Type B pancreatic cell (in vitro differentiated cells): ENCODE measurements at regions not wholly inside any gene's neighbourhood (a gene's known extent, or its start where the extent isn't known, plus 50 kb on each side); places are given as distances from the start of the nearest gene placed in this dataset.

ENCODE experiments used
- DNase-seq: peaks from one replicate; pipeline ENCODE4 v3.0.0; 2021; ENCODE audit warnings: mixed read lengths; ENCODE audit not compliant: unreplicated experiment; ENCODE audit errors: extremely low spot score
- H3K27ac Mint-ChIP-seq: 2 replicates; pipeline ENCODE4 v1.8.0; 2021; ENCODE audit warnings: mild to moderate bottlenecking, mixed read lengths
- H3K27me3 Mint-ChIP-seq: 2 replicates; pipeline ENCODE4 v1.8.0; 2021; ENCODE audit warnings: mixed read lengths
- H3K36me3 Mint-ChIP-seq: 2 replicates; pipeline ENCODE4 v1.8.0; 2021; ENCODE audit warnings: mixed read lengths
- H3K4me1 Mint-ChIP-seq: one replicate; pipeline ENCODE4 v1.8.0; 2021; ENCODE audit warnings: mixed read lengths; ENCODE audit not compliant: unreplicated experiment
- H3K4me3 Mint-ChIP-seq: 2 replicates; pipeline ENCODE4 v1.8.0; 2021; ENCODE audit warnings: mild to moderate bottlenecking, mixed read lengths
- H3K9me3 Mint-ChIP-seq: 2 replicates; pipeline ENCODE4 v1.8.0; 2021; ENCODE audit warnings: mixed read lengths
- TF ChIP-seq, protein P1 (sequence below): fragments of 200-600 bp; sonication (generic); conservative IDR thresholded peaks from 2 replicates; pipeline ENCODE4 v1.5.0; 2021; ENCODE audit warnings: antibody characterized with exemption, mild to moderate bottlenecking

DNA sequence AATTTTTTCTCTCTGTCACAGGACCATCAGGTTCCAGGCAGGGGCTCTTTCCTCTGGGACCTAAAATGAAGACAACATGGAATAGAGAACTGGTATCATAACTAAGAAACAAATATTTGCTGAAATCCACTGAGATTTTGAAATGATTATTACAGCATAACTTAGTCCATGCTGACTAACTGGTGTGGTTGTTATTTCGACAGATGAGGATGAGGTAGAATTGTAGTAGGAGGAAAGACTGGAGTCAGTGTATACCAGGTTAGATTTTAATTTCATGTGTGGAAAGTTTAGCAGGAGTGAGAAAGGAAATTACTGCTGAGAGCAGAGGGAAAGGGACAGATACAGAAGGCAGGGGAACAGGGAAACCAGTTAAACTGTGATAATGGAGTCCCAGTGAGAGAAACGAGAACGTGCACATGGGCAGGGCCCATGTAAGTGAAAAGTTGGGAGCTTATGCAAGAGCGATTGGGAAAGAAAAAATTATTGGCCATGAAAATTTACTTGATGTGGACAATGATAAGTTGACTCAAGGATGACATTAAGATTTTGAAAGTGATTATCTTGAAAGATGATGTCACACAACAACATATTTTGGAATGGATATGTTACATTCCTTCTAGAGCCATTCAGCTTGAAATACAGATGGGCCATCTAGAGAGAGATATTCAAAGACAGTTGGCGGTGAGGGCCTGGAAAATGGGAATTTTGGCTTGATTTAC, 98.7 kb upstream of the DDIT4L start:
- no peaks in the 10 kb centered on the region for H3K27me3 Mint-ChIP-seq
- TF ChIP-seq, protein P1, sequence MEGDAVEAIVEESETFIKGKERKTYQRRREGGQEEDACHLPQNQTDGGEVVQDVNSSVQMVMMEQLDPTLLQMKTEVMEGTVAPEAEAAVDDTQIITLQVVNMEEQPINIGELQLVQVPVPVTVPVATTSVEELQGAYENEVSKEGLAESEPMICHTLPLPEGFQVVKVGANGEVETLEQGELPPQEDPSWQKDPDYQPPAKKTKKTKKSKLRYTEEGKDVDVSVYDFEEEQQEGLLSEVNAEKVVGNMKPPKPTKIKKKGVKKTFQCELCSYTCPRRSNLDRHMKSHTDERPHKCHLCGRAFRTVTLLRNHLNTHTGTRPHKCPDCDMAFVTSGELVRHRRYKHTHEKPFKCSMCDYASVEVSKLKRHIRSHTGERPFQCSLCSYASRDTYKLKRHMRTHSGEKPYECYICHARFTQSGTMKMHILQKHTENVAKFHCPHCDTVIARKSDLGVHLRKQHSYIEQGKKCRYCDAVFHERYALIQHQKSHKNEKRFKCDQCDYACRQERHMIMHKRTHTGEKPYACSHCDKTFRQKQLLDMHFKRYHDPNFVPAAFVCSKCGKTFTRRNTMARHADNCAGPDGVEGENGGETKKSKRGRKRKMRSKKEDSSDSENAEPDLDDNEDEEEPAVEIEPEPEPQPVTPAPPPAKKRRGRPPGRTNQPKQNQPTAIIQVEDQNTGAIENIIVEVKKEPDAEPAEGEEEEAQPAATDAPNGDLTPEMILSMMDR, result no peak
- no peak overlapping the region for H3K4me3 Mint-ChIP-seq
- H3K36me3 Mint-ChIP-seq, result no peaks in the 10 kb centered on the region
- no peak for DNase-seq
- H3K9me3 Mint-ChIP-seq, result no peaks in the 10 kb centered on the region
- no peak overlapping the region for H3K27ac Mint-ChIP-seq
- H3K4me1 Mint-ChIP-seq, result peaks cover 16% of the 10 kb centered on the region

DNA sequence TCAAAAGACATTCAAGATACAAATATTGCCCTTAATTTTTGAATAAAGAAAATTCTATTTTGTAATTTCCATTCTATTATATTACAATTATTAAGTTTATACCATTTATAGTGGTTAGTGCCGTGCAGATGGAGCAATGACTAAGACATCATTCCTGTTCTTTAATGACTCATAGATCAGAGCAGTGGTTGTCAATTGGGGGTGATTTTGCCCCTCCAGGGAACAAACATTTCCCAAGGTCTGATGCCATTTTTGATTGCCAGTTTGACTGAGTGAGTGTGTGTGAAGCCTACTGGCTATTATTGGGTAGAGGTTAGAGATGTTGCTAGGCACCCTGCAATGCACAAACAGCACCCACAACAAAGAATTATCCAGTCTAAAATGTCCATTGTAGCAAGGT, 97.9 kb upstream of the DDIT4L start:
- Mint-ChIP-seq H3K36me3 (no peaks in the 10 kb centered on the region), H3K4me3 (no peak overlapping the region)

DNA sequence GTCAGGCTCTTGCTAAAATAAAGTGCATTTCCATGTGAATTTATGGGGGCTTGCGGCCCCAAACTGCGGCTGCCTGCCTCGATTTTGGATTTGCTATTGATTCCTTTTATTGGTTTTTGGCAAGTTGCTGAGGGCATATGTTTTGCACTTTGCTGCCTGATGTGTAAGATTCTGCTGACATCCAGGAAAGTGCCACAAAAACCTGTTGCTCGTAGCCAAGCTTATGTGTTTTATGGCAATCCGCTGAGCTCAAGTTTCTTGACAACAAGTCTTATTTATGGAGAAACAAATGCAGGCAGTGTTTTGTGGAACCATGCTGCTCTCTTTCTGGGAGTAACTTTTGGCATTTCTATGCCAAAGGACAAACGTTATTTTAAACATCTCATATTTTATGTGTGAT, 97.3 kb upstream of the DDIT4L start:
- Mint-ChIP-seq H3K36me3 (no peaks in the 10 kb centered on the region), H3K4me1 (peaks cover 16% of the 10 kb centered on the region), H3K4me3 (no peak overlapping the region), H3K27ac (no peak overlapping the region), H3K27me3 (no peaks in the 10 kb centered on the region), H3K9me3 (no peaks in the 10 kb centered on the region)
- TF ChIP-seq, protein P1, result no peak
- no peak for DNase-seq

More for the DNA sequence above, 97.9 kb upstream of the DDIT4L start:
- TF ChIP-seq, protein P1, result no peak
- Mint-ChIP-seq H3K27ac (no peak overlapping the region), H3K27me3 (no peaks in the 10 kb centered on the region), H3K9me3 (no peaks in the 10 kb centered on the region), H3K4me1 (peaks cover 16% of the 10 kb centered on the region)
- DNase-seq, result no peak

DNA sequence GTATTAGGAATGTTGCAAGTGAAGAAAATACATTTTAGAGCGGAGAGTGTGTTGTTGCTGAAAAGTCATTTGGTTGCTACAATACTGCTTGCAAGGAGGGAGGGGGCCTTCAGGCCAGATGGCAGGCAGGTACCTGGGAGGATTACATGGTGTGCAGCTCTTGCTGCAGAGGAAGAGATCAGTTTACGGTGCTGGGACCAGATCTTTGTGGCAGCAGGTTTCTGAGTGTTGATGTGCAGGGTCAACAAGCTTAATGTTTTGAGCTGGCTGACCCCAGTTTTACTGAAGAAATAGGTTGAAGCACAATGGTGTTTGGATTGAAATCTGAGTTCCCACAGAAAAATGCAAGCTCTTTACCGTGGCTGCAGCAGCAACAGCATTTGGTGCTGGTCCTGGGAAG, 96.4 kb upstream of the DDIT4L start:
- no peak for DNase-seq
- H3K4me1 Mint-ChIP-seq, result peaks cover 16% of the 10 kb centered on the region
- TF ChIP-seq, protein P1, result no peak
- H3K9me3 Mint-ChIP-seq, result no peaks in the 10 kb centered on the region
- no peaks in the 10 kb centered on the region for H3K36me3 Mint-ChIP-seq
- no peak overlapping the region for H3K27ac Mint-ChIP-seq
- no peaks in the 10 kb centered on the region for H3K27me3 Mint-ChIP-seq
- H3K4me3 Mint-ChIP-seq, result peak overlapping the region; percentile 1

DNA sequence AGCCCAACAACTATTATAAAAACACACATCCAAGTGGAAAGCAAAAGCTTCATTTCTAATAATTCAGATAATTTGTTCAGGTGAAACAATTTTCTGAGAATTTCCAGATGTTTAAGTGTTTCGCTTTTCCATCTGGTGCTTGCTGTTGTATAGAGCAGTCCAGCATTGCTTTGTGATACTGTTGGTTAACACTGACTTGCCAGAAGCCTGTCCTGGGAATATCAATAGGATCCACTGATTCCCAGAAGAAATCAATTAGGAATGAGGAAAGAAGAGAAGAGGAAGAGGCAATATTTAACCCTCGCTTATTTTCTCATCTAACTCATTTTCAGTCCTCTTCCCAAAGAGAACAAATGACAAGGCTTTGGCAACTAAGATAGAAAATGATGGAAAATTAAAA, 94.9 kb upstream of the DDIT4L start:
- H3K27ac Mint-ChIP-seq, result no peak overlapping the region

More for the DNA sequence above, 94.9 kb upstream of the DDIT4L start:
- TF ChIP-seq, protein P1, result no peak
- no peak overlapping the region for H3K4me3 Mint-ChIP-seq
- H3K36me3 Mint-ChIP-seq, result no peaks in the 10 kb centered on the region
- H3K27me3 Mint-ChIP-seq, result peaks cover 3% of the 10 kb centered on the region
- no peak for DNase-seq
- peaks cover 20% of the 10 kb centered on the region for H3K4me1 Mint-ChIP-seq
- H3K9me3 Mint-ChIP-seq, result peaks cover 3% of the 10 kb centered on the region
